Mammary epithelial cell (primary cell): ENCODE measurements at regions not wholly inside any gene's neighbourhood (a gene's known extent, or its start where the extent isn't known, plus 50 kb on each side); places are given as distances from the start of the nearest gene placed in this dataset.

ENCODE experiments used
- EZH2 ChIP-seq: IDR thresholded peaks from 2 replicates; pipeline ENCODE4 v1.6.1; 2012; ENCODE audit warnings: low read length, inconsistent platforms, borderline replicate concordance
- TF ChIP-seq, protein P1 (sequence below), 2 donors: IDR thresholded peaks in 1 of 2; conservative IDR thresholded peaks in 1 of 2; 2 replicates each; pipeline ENCODE4 v1.5.1; 2011 to 2012; ENCODE audit warnings: inconsistent platforms in 2 of 2, low read length in 2 of 2, mild to moderate bottlenecking in 2 of 2, control low read depth in 1 of 2, low read depth in 1 of 2; ENCODE audit not compliant: insufficient read depth in 1 of 2; ENCODE audit errors: extremely low read depth in 1 of 2

DNA sequence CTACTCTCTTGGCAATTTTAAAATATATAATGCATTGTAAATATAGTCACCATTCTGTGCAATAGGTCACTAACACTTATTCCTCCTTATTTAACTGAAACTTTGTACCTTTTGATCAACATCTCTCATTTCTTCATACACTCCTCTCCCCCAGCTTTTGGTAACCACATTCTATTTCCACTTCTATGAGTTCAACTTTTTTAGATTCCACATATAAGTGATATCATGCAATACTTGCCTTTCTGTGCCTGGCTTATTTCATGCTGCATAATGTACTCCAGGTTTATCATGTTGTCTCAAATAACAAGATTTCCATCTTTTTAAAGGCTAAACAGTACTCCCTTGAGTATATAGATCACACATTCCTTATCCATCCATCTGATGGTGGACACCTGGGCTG is 188.8 kb downstream of the NXNL2 start:
- no peak for TF ChIP-seq EZH2
- TF ChIP-seq, protein P1, sequence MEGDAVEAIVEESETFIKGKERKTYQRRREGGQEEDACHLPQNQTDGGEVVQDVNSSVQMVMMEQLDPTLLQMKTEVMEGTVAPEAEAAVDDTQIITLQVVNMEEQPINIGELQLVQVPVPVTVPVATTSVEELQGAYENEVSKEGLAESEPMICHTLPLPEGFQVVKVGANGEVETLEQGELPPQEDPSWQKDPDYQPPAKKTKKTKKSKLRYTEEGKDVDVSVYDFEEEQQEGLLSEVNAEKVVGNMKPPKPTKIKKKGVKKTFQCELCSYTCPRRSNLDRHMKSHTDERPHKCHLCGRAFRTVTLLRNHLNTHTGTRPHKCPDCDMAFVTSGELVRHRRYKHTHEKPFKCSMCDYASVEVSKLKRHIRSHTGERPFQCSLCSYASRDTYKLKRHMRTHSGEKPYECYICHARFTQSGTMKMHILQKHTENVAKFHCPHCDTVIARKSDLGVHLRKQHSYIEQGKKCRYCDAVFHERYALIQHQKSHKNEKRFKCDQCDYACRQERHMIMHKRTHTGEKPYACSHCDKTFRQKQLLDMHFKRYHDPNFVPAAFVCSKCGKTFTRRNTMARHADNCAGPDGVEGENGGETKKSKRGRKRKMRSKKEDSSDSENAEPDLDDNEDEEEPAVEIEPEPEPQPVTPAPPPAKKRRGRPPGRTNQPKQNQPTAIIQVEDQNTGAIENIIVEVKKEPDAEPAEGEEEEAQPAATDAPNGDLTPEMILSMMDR (conservative IDR thresholded peaks at IDR 0.05 in 1 of 2, IDR thresholded peaks at IDR 0.05 in 1 of 2; ENCODE audit: extremely low read depth in 1 of 2, insufficient read depth in 1 of 2, low read depth in 1 of 2, low read length in 2 of 2): no peak
